ENCODE measurements at regions not wholly inside any gene's neighbourhood (a gene's known extent, or its start where the extent isn't known, plus 50 kb on each side); places are given as distances from the start of the nearest gene placed in this dataset.

- no peak overlapping the region for H3K27ac ChIP-seq
- TF ChIP-seq, protein P1, sequence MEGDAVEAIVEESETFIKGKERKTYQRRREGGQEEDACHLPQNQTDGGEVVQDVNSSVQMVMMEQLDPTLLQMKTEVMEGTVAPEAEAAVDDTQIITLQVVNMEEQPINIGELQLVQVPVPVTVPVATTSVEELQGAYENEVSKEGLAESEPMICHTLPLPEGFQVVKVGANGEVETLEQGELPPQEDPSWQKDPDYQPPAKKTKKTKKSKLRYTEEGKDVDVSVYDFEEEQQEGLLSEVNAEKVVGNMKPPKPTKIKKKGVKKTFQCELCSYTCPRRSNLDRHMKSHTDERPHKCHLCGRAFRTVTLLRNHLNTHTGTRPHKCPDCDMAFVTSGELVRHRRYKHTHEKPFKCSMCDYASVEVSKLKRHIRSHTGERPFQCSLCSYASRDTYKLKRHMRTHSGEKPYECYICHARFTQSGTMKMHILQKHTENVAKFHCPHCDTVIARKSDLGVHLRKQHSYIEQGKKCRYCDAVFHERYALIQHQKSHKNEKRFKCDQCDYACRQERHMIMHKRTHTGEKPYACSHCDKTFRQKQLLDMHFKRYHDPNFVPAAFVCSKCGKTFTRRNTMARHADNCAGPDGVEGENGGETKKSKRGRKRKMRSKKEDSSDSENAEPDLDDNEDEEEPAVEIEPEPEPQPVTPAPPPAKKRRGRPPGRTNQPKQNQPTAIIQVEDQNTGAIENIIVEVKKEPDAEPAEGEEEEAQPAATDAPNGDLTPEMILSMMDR (conservative IDR thresholded peaks at IDR 0.05) = no peak; the same call in 1 of the 2 replicates
- no peak for TF ChIP-seq ZFX (IDR thresholded peaks at IDR 0.05)
These were observed 86.2 kb upstream of the OPCML start for GRCh38 chr11:133618544-133618943.

- TF ChIP-seq, protein P1 (conservative IDR thresholded peaks at IDR 0.05) = no peak
- TF ChIP-seq ZFX (IDR thresholded peaks at IDR 0.05) = no peak
- no peak overlapping the region for H3K27ac ChIP-seq
These were observed 76.2 kb upstream of the OPCML start for GRCh38 chr11:133608496-133608895.

DNA sequence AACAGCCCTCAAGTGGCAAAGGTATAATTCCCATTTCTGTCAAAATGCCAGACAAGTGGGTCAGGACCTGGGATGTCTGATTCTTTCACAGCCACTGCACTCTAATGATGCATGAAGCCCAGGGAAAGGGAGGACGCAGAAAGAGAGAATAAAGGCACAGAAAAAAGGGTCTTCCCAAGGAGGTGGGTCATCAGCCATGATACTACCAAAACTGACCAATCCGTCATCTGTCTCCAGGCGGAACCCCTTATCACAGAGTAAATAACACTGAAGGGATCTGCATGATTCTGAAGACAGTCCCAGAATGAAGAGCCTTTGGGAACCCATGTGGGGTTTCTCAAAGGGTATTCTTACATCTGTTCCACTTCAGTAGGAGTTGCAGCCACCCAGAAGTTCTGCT, 73.8 kb upstream of the OPCML start:
- TF ChIP-seq, protein P1 (conservative IDR thresholded peaks at IDR 0.05) = no peak
- TF ChIP-seq ZFX (IDR thresholded peaks at IDR 0.05) = no peak
- no peak overlapping the region for H3K27ac ChIP-seq

DNA sequence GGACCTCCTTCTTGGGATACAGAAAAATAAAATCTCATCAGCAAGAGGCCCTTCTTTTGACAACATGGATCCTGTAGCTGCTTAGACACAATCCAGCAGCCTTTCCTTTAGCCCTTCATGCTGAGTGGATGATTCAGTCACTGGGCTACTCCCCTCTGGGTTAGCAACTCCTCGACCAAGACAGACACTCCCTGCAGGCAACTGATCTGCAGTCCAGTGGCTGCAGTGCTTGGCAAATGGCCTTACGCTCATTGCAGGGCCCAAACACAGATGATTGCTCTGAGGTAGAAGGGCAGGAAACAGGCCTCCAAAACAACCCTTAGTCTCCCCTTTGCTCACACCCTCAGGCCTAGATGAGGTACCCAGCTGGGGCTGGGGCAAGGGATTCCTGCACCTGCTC, 73.2 kb upstream of the OPCML start:
- TF ChIP-seq ZFX (IDR thresholded peaks at IDR 0.05) = no peak
- TF ChIP-seq, protein P1 (conservative IDR thresholded peaks at IDR 0.05) = no peak

GRCh38 chr11:133601641-133602040, 69.3 kb upstream of the OPCML start:
- no peak overlapping the region for H3K27ac ChIP-seq
- no peak for TF ChIP-seq ZFX (IDR thresholded peaks at IDR 0.05)
- TF ChIP-seq, protein P1 (conservative IDR thresholded peaks at IDR 0.05) = no peak

More for the DNA sequence above, 73.2 kb upstream of the OPCML start:
- no peak overlapping the region for H3K27ac ChIP-seq

GRCh38 chr11:133600786-133601185, 68.5 kb upstream of the OPCML start:
- no peak for TF ChIP-seq ZFX (IDR thresholded peaks at IDR 0.05)
- TF ChIP-seq, protein P1 (conservative IDR thresholded peaks at IDR 0.05) = no peak
- H3K27ac ChIP-seq = no peak overlapping the region

DNA sequence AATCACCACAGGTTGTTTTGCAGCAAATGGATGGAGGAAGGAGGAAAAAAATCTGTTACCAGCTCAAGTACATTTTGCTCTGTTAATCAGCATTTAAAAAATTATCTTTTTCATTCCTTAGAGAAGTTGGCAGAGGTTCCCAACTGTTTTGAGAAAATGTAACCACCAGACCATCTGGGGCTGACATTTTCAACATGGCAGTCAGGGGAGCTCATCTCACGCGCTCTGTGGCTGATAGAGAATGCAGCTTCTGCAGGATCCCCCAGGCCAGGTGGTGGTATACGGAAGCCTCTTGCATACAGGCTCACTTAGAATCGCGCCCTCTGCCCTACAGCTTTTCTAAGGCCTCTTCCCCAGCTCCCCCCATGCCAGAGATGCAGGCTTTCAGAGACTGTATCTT, 68.0 kb upstream of the OPCML start:
- TF ChIP-seq, protein P1 (conservative IDR thresholded peaks at IDR 0.05) = no peak
- TF ChIP-seq ZFX (IDR thresholded peaks at IDR 0.05) = no peak
- no peak overlapping the region for H3K27ac ChIP-seq

Data from C4-2B (cell line).